A673 (cell line): ENCODE measurements at regions not wholly inside any gene's neighbourhood (a gene's known extent, or its start where the extent isn't known, plus 50 kb on each side); places are given as distances from the start of the nearest gene placed in this dataset.

ENCODE experiments used
- BruUV-seq: library from RNA; stranded (reverse); fragments of 400-500 nt; replicated peaks from 2 replicates; lab custom pipeline; 2021; lab: Mats Ljungman, UMichigan
- CTCF ChIA-PET: fragments of 300-600 bp; sonication (Branson Sonifier 250); formaldehyde crosslinking; loops from one replicate; lab custom pipeline; 2022; ENCODE audit warnings: antibody characterized with exemption; lab: Charles Lee
- POLR2A ChIA-PET: fragments of 300-600 bp; sonication (Branson Sonifier 250); formaldehyde crosslinking; loops from one replicate; lab custom pipeline; 2022; ENCODE audit warnings: antibody characterized with exemption; ENCODE audit not compliant: low non-redundant PET; lab: Charles Lee
- DNase-seq: peaks from one replicate; pipeline ENCODE4 v3.0.0-alpha.2; 2015; ENCODE audit warnings: low spot score
- H3K27ac ChIP-seq: fragments of 200-600 bp; sonication (generic); 2 replicates; pipeline ENCODE4 v1.5.1; 2016; ENCODE audit warnings: mixed run types, low read depth, mild to moderate bottlenecking, mixed read lengths, antibody characterized with exemption, low read length; ENCODE audit not compliant: poor library complexity, severe bottlenecking
- H3K27me3 ChIP-seq: fragments of 200-600 bp; sonication (generic); replicated peaks from 2 replicates; pipeline ENCODE4 v1.6.1; 2017; ENCODE audit warnings: mixed run types, low read depth, mild to moderate bottlenecking, mixed read lengths, antibody characterized with exemption, low read length; ENCODE audit not compliant: insufficient read depth, poor library complexity
- H3K36me3 ChIP-seq: fragments of 200-600 bp; sonication (generic); 2 replicates; pipeline ENCODE4 v1.6.1; 2016; ENCODE audit warnings: mixed run types, mild to moderate bottlenecking, mixed read lengths, antibody characterized with exemption, low read length; ENCODE audit not compliant: insufficient read depth, poor library complexity, severe bottlenecking
- H3K4me1 ChIP-seq: fragments of 200-600 bp; sonication (generic); 2 replicates; pipeline ENCODE4 v1.6.1; 2017; ENCODE audit warnings: mixed run types, mild to moderate bottlenecking, mixed read lengths, antibody characterized with exemption, low read length; ENCODE audit not compliant: insufficient read depth, poor library complexity, severe bottlenecking
- H3K4me3 ChIP-seq: fragments of 200-600 bp; sonication (generic); 2 replicates; pipeline ENCODE4 v1.5.1; 2016; ENCODE audit warnings: low read depth, mixed run types, mild to moderate bottlenecking, mixed read lengths, low read length; ENCODE audit not compliant: poor library complexity, severe bottlenecking
- H3K9me3 ChIP-seq: fragments of 200-600 bp; sonication (generic); 2 replicates; pipeline ENCODE4 v1.6.1; 2016; ENCODE audit warnings: mixed run types, low read depth, mild to moderate bottlenecking, mixed read lengths, antibody characterized with exemption, low read length; ENCODE audit not compliant: poor library complexity, severe bottlenecking
- EZH2 ChIP-seq: fragments of 200-600 bp; sonication (generic); IDR thresholded peaks from 2 replicates; pipeline ENCODE4 v1.6.1; 2017; ENCODE audit warnings: borderline replicate concordance, low read depth, mild to moderate bottlenecking, mixed read lengths, antibody characterized with exemption, low read length; ENCODE audit not compliant: poor library complexity, severe bottlenecking
- intact Hi-C: fragments of 100-400 bp; cut with micrococcal nuclease; formaldehyde crosslinking; loops from one replicate; pipeline ENCODE4 v1.10.0; 2022; ENCODE audit not compliant: unreplicated experiment
- TF ChIP-seq, protein P1 (sequence below): fragments of 300-800, 200-600 bp; sonication (generic); conservative IDR thresholded peaks from 2 replicates; pipeline ENCODE4 v1.5.1; 2017; ENCODE audit warnings: low read depth, mild to moderate bottlenecking, antibody characterized with exemption, low read length, moderate library complexity, mixed read lengths

DNA sequence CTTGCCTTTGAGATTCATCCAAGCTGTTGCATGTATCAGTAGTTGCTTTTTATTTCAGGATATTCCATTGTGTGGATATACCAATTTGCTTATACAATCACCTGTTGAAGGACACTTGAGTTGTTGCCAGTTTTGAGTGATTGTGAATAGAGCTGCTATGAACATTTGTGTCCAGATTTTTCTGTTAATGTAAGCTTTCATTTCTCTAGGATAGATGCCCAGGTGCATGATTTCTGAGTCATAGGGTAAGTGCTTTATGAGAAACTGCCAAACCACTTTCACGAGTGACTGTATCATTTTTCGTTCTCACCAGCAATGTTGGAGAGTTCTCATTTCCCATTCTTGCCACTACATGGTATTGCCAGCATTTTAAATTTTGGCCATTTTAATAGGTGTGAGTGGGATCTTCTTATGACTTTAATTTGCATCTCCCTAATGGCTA is 434.6 kb upstream of the RGS6 start:
- no peak overlapping the region for H3K4me3 ChIP-seq
- no peaks in the 10 kb centered on the region for H3K27me3 ChIP-seq
- TF ChIP-seq EZH2 = no peak
- TF ChIP-seq, protein P1, sequence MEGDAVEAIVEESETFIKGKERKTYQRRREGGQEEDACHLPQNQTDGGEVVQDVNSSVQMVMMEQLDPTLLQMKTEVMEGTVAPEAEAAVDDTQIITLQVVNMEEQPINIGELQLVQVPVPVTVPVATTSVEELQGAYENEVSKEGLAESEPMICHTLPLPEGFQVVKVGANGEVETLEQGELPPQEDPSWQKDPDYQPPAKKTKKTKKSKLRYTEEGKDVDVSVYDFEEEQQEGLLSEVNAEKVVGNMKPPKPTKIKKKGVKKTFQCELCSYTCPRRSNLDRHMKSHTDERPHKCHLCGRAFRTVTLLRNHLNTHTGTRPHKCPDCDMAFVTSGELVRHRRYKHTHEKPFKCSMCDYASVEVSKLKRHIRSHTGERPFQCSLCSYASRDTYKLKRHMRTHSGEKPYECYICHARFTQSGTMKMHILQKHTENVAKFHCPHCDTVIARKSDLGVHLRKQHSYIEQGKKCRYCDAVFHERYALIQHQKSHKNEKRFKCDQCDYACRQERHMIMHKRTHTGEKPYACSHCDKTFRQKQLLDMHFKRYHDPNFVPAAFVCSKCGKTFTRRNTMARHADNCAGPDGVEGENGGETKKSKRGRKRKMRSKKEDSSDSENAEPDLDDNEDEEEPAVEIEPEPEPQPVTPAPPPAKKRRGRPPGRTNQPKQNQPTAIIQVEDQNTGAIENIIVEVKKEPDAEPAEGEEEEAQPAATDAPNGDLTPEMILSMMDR = no peak
- no TSS peak for BruUV-seq
- no peak overlapping the region for H3K27ac ChIP-seq
- no peak for DNase-seq
- H3K9me3 ChIP-seq = no peaks in the 10 kb centered on the region
- ChIA-PET CTCF (no interaction called here), POLR2A (no interaction called here)
- H3K4me1 ChIP-seq = no peaks in the 10 kb centered on the region
- H3K36me3 ChIP-seq = no peaks in the 10 kb centered on the region
- intact Hi-C loops = no loop called here

GRCh38 chr14:71498212-71498611 is 434.0 kb upstream of the RGS6 start:
- POLR2A ChIA-PET = no interaction called here
- TF ChIP-seq, protein P1 = no peak
- TF ChIP-seq EZH2 = no peak
- Histone ChIP-seq H3K9me3 (no peaks in the 10 kb centered on the region), H3K27ac (no peak overlapping the region), H3K27me3 (no peaks in the 10 kb centered on the region), H3K4me1 (no peaks in the 10 kb centered on the region), H3K36me3 (no peaks in the 10 kb centered on the region), H3K4me3 (no peak overlapping the region)
- intact Hi-C loops = no loop called here
- DNase-seq = no peak
- no TSS peak for BruUV-seq
- CTCF ChIA-PET = no interaction called here

- H3K27ac ChIP-seq = no peak overlapping the region
- H3K36me3 ChIP-seq = no peaks in the 10 kb centered on the region
- H3K4me1 ChIP-seq = no peaks in the 10 kb centered on the region
- H3K4me3 ChIP-seq = no peak overlapping the region
- ChIA-PET CTCF (no interaction called here), POLR2A (no interaction called here)
- DNase-seq = no peak
- no TSS peak for BruUV-seq
- H3K9me3 ChIP-seq = no peaks in the 10 kb centered on the region
- H3K27me3 ChIP-seq = no peaks in the 10 kb centered on the region
- intact Hi-C loops = no loop called here
- TF ChIP-seq, protein P1 = no peak
- no peak for TF ChIP-seq EZH2
These were observed 433.2 kb upstream of the RGS6 start for GRCh38 chr14:71499018-71499417.
